Small intestine (tissue), 7 donors: ENCODE measurements at regions not wholly inside any gene's neighbourhood (a gene's known extent, or its start where the extent isn't known, plus 50 kb on each side); places are given as distances from the start of the nearest gene placed in this dataset.

ENCODE experiments used
- DNase-seq, 2 donors: peaks; one replicate each; pipeline versions ENCODE4 v3.0.0 to v3.0.0-alpha.2; 2013
- FAIRE-seq: peaks from 2 replicates; lab custom pipeline; 2012; peaks lifted over from hg19 to GRCh38; lab: Jason Lieb, UNC
- H3K27ac ChIP-seq, 3 donors: one replicate each; pipeline ENCODE4 v1.5.1; 2013; ENCODE audit warnings: low read length in 2 of 3, mild to moderate bottlenecking in 2 of 3, control low read depth in 1 of 3, inconsistent platforms in 1 of 3, low read depth in 1 of 3, moderate library complexity in 1 of 3
- H3K27me3 ChIP-seq, 3 donors: one replicate each; pipeline ENCODE4 v1.6.1; 2013; ENCODE audit warnings: low read length in 3 of 3, inconsistent platforms in 1 of 3; ENCODE audit not compliant: control insufficient read depth in 3 of 3, insufficient read depth in 3 of 3
- H3K36me3 ChIP-seq, 3 donors: one replicate each; pipeline ENCODE4 v1.6.1; 2013; ENCODE audit warnings: low read length in 3 of 3, inconsistent platforms in 1 of 3, low read depth in 1 of 3, mild to moderate bottlenecking in 1 of 3, moderate library complexity in 1 of 3; ENCODE audit not compliant: control insufficient read depth in 3 of 3, insufficient read depth in 2 of 3
- H3K4me1 ChIP-seq, 3 donors: one replicate each; pipeline ENCODE4 v1.6.1; 2013; ENCODE audit warnings: low read length in 2 of 3, inconsistent platforms in 1 of 3, low read depth in 1 of 3, mild to moderate bottlenecking in 1 of 3, moderate library complexity in 1 of 3; ENCODE audit not compliant: control insufficient read depth in 3 of 3, insufficient read depth in 2 of 3
- H3K4me3 ChIP-seq, 3 donors: one replicate each; pipeline ENCODE4 v1.5.1; 2013; ENCODE audit warnings: low read length in 3 of 3, control low read depth in 1 of 3, inconsistent platforms in 1 of 3, low read depth in 1 of 3, mild to moderate bottlenecking in 1 of 3, moderate library complexity in 1 of 3
- H3K9me3 ChIP-seq, 2 donors: one replicate each; pipeline ENCODE4 v1.6.1; 2013; ENCODE audit warnings: low read depth in 1 of 2, low read length in 1 of 2; ENCODE audit not compliant: control insufficient read depth in 2 of 2, insufficient read depth in 1 of 2
- WGBS, 3 donors: extraction: QIAGEN DNeasy Blood & Tissue Kit; methylation state at CpG; one replicate each; pipeline ENCODE4 v1.1.7; 2013; 5-methylcytosine and 5-hydroxymethylcytosine counted together
- donor health status: healthy with polysubstance abuse.
- donor health status: control.
- donor health status: control.
- donor health status: Bipolar disorder and iron deficiency.
- donor health status: healthy.

DNA sequence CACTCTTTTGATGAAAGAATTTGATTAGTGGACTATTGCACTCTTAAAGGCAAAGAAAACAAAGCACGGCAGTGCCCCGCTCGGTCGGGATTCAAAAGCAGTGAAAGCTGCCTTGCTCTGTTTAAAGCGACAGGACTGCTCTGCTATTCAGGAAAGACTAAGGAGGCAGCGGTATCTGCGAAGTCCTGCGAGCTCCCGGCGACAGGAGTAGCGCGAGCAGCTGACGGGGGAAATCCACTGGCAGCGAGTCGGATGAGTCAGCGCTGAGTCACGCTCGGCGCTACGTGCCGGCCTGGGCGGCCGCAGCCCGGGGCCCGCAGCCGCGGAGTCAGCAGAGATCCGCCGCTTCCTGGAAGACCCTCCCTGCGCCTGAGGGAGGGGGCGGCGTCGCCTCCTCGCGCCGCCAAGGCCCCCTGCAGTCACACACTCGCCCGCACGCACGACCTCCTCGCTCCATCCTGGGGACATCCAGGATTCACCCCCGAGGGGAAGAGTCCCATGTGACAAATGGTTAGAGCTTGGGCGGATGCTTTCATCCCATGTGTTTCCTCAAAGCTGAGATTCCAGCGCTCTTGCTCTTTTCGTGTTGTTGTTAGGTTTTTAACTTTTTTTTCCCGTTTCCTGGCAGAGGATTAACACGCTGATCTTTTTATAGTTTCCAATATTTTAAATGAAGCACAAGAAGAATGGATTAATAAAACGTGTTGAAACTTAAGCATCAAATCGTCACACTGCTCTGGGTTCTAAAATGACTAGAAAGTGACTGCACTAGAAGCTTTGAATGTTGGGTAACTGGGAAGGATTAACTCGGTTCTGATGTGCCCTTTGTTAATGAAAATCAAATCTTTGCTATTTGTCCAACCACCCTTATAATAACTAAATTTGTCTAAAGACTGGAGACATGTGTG, 102.5 kb downstream of the ARRDC3 start:
- Histone ChIP-seq H3K9me3 (peaks cover 0 to 5% of the 10 kb centered on the region in 2 donors), H3K36me3 (no peaks in the 10 kb centered on the region), H3K4me1 (peaks cover 2 to 12% (median 7%) of the 10 kb centered on the region in 3 donors), H3K27me3 (peaks cover 0 to 3% (median 0%) of the 10 kb centered on the region in 3 donors), H3K27ac (peak overlapping the region; percentile 85 to 94 (median 87)), H3K4me3 (peak overlapping the region; percentile 8 to 63 (median 57))
- 0 to 1% (median 0%) methylated on average over 50 of the region's 50 CpGs for WGBS, 3 donors
- FAIRE-seq (no peak), DNase-seq (peak; percentile 91 to 98)

- no peak overlapping the region for H3K27ac ChIP-seq
- no peak overlapping the region for H3K4me3 ChIP-seq
- peaks cover 2 to 12% (median 7%) of the 10 kb centered on the region in 3 donors for H3K4me1 ChIP-seq
- H3K27me3 ChIP-seq = peaks cover 0 to 3% (median 0%) of the 10 kb centered on the region in 3 donors
- no peaks in the 10 kb centered on the region for H3K36me3 ChIP-seq
- DNase-seq (no peak), FAIRE-seq (no peak)
- H3K9me3 ChIP-seq = no peaks in the 10 kb centered on the region
- WGBS, 3 donors = 86 to 90% (median 90%) methylated on average over 3 of the region's 3 CpGs
Measured at GRCh38 chr5:91277840-91278239, 105.3 kb downstream of the ARRDC3 start.

GRCh38 chr5:91277093-91277626, 106.0 kb downstream of the ARRDC3 start:
- no peak for DNase-seq
- Histone ChIP-seq H3K36me3 (no peaks in the 10 kb centered on the region), H3K4me3 (no peak overlapping the region), H3K9me3 (no peaks in the 10 kb centered on the region), H3K27ac (no peak overlapping the region), H3K27me3 (peaks cover 0 to 3% (median 0%) of the 10 kb centered on the region in 3 donors), H3K4me1 (peaks cover 2 to 12% (median 7%) of the 10 kb centered on the region in 3 donors)
- WGBS, 3 donors = 54 to 65% (median 56%) methylated on average over 5 of the region's 5 CpGs
- FAIRE-seq = no peak

GRCh38 chr5:91272858-91273257, 110.3 kb downstream of the ARRDC3 start:
- 76 to 85% (median 77%) methylated on average over 2 of the region's 2 CpGs for WGBS, 3 donors
- DNase-seq = no peak
- no peak for FAIRE-seq
- no peaks in the 10 kb centered on the region for H3K4me1 ChIP-seq
- H3K4me3 ChIP-seq = no peak overlapping the region
- no peaks in the 10 kb centered on the region for H3K27me3 ChIP-seq
- H3K9me3 ChIP-seq = no peaks in the 10 kb centered on the region
- H3K27ac ChIP-seq = no peak overlapping the region
- no peaks in the 10 kb centered on the region for H3K36me3 ChIP-seq

DNA sequence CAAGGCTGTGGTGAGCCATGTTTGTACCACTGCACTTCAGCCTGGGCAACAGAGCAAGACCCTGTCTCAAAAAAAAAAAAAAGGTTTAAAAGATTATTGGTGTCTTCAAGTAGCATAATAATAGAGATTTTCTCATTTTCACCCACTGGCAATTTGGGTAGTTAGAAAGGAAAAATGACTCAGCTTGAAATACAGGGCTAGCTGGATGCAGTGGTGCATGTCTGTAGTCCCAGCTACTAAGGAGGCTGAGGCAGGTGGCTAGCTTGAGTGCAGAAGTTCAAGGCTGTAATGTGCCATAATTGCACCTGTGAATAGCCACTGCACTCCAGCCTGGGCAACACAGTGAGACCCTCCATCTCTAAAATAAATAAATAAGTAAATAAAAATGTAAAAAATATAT, 111.1 kb downstream of the ARRDC3 start:
- DNase-seq = no peak
- no peak overlapping the region for H3K4me3 ChIP-seq
- no peak for FAIRE-seq

GRCh38 chr5:91269198-91269597, 113.9 kb downstream of the ARRDC3 start:
- Histone ChIP-seq H3K36me3 (no peaks in the 10 kb centered on the region), H3K4me3 (no peak overlapping the region), H3K9me3 (no peaks in the 10 kb centered on the region), H3K4me1 (no peaks in the 10 kb centered on the region), H3K27me3 (no peaks in the 10 kb centered on the region), H3K27ac (no peak overlapping the region)
- DNase-seq (no peak), FAIRE-seq (no peak)
- 79 to 95% (median 84%) methylated on average over 3 of the region's 3 CpGs for WGBS, 3 donors

More for the DNA sequence above, 111.1 kb downstream of the ARRDC3 start:
- no peaks in the 10 kb centered on the region for H3K36me3 ChIP-seq
- no peaks in the 10 kb centered on the region for H3K9me3 ChIP-seq
- no peaks in the 10 kb centered on the region for H3K27me3 ChIP-seq
- H3K4me1 ChIP-seq = no peaks in the 10 kb centered on the region
- no peak overlapping the region for H3K27ac ChIP-seq

DNA sequence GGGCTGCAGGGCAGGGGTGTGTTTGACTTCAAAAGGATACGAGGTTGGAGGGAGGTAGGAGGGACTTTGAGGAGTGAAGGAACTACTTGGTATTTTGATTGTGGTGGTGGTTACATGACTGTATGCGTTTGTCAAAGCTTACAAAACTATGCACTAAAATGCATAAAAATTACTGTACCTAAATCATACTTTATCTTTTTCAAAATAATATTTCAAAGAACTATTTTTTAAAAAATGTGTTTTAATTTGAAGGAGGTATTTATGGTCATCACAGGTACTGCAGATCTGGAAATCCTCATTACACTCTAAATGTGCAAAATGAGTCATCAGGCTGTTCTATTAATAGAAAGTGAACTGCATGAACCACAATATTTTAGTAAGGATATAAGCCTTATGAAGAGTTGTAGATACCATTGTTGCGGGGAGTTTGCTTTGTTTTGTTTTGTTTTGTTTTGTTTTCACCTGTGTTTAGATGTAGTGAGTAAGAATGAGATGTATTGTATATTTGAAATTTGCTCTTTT, 116.9 kb downstream of the ARRDC3 start:
- Histone ChIP-seq H3K36me3 (no peaks in the 10 kb centered on the region), H3K27ac (no peak overlapping the region), H3K27me3 (no peaks in the 10 kb centered on the region), H3K4me3 (no peak overlapping the region), H3K9me3 (no peaks in the 10 kb centered on the region), H3K4me1 (no peaks in the 10 kb centered on the region)
- DNase-seq (peak in 1 of 2 donors; percentile 13), FAIRE-seq (peak; percentile 47)
- 38 to 52% (median 44%) methylated on average over 3 of the region's 3 CpGs for WGBS, 3 donors

- Histone ChIP-seq H3K27ac (no peak overlapping the region), H3K4me1 (no peaks in the 10 kb centered on the region), H3K4me3 (no peak overlapping the region), H3K36me3 (no peaks in the 10 kb centered on the region), H3K27me3 (no peaks in the 10 kb centered on the region), H3K9me3 (no peaks in the 10 kb centered on the region)
- FAIRE-seq (no peak), DNase-seq (no peak)
Measured at GRCh38 chr5:91264311-91265051, 118.6 kb downstream of the ARRDC3 start.
